Lower leg skin (tissue), 3 donors: ENCODE measurements at regions not wholly inside any gene's neighbourhood (a gene's known extent, or its start where the extent isn't known, plus 50 kb on each side); places are given as distances from the start of the nearest gene placed in this dataset.

Experiments
- CTCF ChIP-seq, 3 donors: fragments of 450-650 bp; IDR thresholded peaks; one replicate each; pipeline ENCODE4 v1.5.1; 2016; ENCODE audit warnings: antibody characterized with exemption in 3 of 3, mild to moderate bottlenecking in 3 of 3, moderate library complexity in 2 of 3
- POLR2A ChIP-seq, 2 donors: fragments of 450-650 bp; IDR thresholded peaks; one replicate each; pipeline ENCODE4 v1.6.1; 2016 to 2017; ENCODE audit warnings: antibody characterized with exemption in 2 of 2, mild to moderate bottlenecking in 1 of 2, moderate library complexity in 1 of 2

GRCh38 chr5:155522540-155522939 is 509.0 kb downstream of the KIF4B start:
- TF ChIP-seq CTCF (IDR thresholded peaks at IDR 0.05): no peak
- TF ChIP-seq POLR2A (IDR thresholded peaks at IDR 0.05): no peak
